ENCODE measurements at regions not wholly inside any gene's neighbourhood (a gene's known extent, or its start where the extent isn't known, plus 50 kb on each side); places are given as distances from the start of the nearest gene placed in this dataset.

DNA sequence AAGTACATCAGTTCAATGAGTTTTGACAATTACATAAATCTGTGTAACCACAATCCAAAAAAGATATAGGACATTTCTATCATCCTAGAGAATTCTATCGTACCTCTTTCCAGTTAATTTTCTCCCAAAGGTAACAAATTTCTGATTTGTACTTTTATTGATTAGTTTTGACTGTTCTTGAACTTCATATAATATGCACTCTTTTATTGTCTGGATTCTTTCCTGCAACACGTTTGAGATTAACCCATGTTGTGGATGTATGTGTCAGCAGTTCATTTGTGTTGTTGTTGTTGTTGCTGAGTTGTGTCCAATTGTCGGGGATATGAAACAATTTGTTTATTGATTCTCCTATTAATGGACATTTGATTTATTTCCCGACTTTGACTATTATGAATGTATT, 145.9 kb upstream of the WDR11 start:
- no peak overlapping the region for H3K4me3 ChIP-seq
- H3K27ac ChIP-seq (ENCODE audit: extremely low read depth, low read depth, low read length): no peak overlapping the region
- no peaks in the 10 kb centered on the region for H4K20me1 ChIP-seq (replicated peaks; ENCODE audit: control insufficient read depth, insufficient read depth, low read length)
- BruUV-seq (replicated peaks): no TSS peak
- no peaks in the 10 kb centered on the region for H3K79me2 ChIP-seq (ENCODE audit: control insufficient read depth, insufficient read depth, low read length)
- no peak for FAIRE-seq
- no peak for ATAC-seq
- H3K4me1 ChIP-seq (replicated peaks in 1 of 2; ENCODE audit: control insufficient read depth in 2 of 2, insufficient read depth in 2 of 2, low read length in 2 of 2): no peaks in the 10 kb centered on the region
- H3K9me3 ChIP-seq (replicated peaks; ENCODE audit: control insufficient read depth, insufficient read depth, low read depth, low read length): no peaks in the 10 kb centered on the region
- in situ Hi-C loops (cut with MboI): no loop called here
- intact Hi-C loops (cut with micrococcal nuclease): no loop called here
- H3K27me3 ChIP-seq (ENCODE audit: control insufficient read depth in 2 of 2, insufficient read depth in 2 of 2, low read length in 2 of 2): no peaks in the 10 kb centered on the region
- no peak overlapping the region for H3K4me2 ChIP-seq (ENCODE audit: insufficient read depth, low read length)
- H2AFZ ChIP-seq (ENCODE audit: low read depth, low read length): no peak overlapping the region
- H3K9me1 ChIP-seq (ENCODE audit: control insufficient read depth, insufficient read depth, low read length): no peaks in the 10 kb centered on the region
- DNase-seq (ENCODE audit: extremely low read depth in 1 of 4, low spot score in 3 of 4): no peak
- ChIA-PET CTCF (ENCODE audit: low intra/inter-chr PET ratio) (no interaction called here), POLR2A (interaction anchor here (0.8 kb wide), 1 partner anchor 52 kb away, joined by 4 read pairs; no protein-coding TSS in a partner anchor)
- WGBS (ENCODE audit: insufficient coverage, low coverage, missing lambda C conversion rate): 0% methylated on average over 4 of the region's 4 CpGs
- H3K9ac ChIP-seq (ENCODE audit: insufficient read depth in 1 of 2, low read depth in 2 of 2, low read length in 2 of 2): no peak overlapping the region
- no peak for TF ChIP-seq PHF21A (IDR thresholded peaks at IDR 0.05; ENCODE audit: borderline replicate concordance, low read depth)
- no peak for TF ChIP-seq DDX20 (tag; IDR thresholded peaks at IDR 0.05; ENCODE audit: low read depth)
- TF ChIP-seq CBX3 (IDR thresholded peaks at IDR 0.05; ENCODE audit: borderline replicate concordance in 1 of 2, low read length in 2 of 2): no peak
- no peak for TF ChIP-seq PHTF2 (CRISPR knock-in tag; IDR thresholded peaks at IDR 0.05)
- TF ChIP-seq, protein P1, sequence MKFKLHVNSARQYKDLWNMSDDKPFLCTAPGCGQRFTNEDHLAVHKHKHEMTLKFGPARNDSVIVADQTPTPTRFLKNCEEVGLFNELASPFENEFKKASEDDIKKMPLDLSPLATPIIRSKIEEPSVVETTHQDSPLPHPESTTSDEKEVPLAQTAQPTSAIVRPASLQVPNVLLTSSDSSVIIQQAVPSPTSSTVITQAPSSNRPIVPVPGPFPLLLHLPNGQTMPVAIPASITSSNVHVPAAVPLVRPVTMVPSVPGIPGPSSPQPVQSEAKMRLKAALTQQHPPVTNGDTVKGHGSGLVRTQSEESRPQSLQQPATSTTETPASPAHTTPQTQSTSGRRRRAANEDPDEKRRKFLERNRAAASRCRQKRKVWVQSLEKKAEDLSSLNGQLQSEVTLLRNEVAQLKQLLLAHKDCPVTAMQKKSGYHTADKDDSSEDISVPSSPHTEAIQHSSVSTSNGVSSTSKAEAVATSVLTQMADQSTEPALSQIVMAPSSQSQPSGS (CRISPR knock-in tag; IDR thresholded peaks at IDR 0.05): no peak
- no peak for TF ChIP-seq HBP1 (CRISPR knock-in tag; IDR thresholded peaks at IDR 0.05)
- TF ChIP-seq MBD2 (IDR thresholded peaks at IDR 0.05; ENCODE audit: borderline replicate concordance, low read depth): no peak
- TF ChIP-seq ZNF175 (CRISPR knock-in tag; IDR thresholded peaks at IDR 0.05; ENCODE audit: low read depth): no peak
- no peak for TF ChIP-seq STAG1 (CRISPR knock-in tag; IDR thresholded peaks at IDR 0.05; ENCODE audit: borderline replicate concordance)
- TF ChIP-seq HOMEZ (CRISPR knock-in tag; IDR thresholded peaks at IDR 0.05): no peak
- H3K36me3 ChIP-seq (ENCODE audit: control insufficient read depth, insufficient read depth, low read length): no peaks in the 10 kb centered on the region
